Neural cell (in vitro differentiated cells): ENCODE measurements at regions not wholly inside any gene's neighbourhood (a gene's known extent, or its start where the extent isn't known, plus 50 kb on each side); places are given as distances from the start of the nearest gene placed in this dataset.

ENCODE experiments used
- CTCF ChIP-seq: fragments of 450-650 bp; IDR thresholded peaks from 2 replicates; pipeline ENCODE4 v1.5.1; 2014; ENCODE audit warnings: antibody characterized with exemption, mild to moderate bottlenecking, moderate library complexity; ENCODE audit not compliant: poor library complexity, severe bottlenecking
- EP300 ChIP-seq: fragments of 450-650 bp; conservative IDR thresholded peaks from 2 replicates; pipeline ENCODE4 v1.6.1; 2014; ENCODE audit warnings: antibody characterized with exemption, mild to moderate bottlenecking, moderate library complexity; ENCODE audit not compliant: poor library complexity, severe bottlenecking
- EZH2 ChIP-seq: fragments of 200-600, 300-800 bp; shearing (Covaris generic), sonication (generic); IDR thresholded peaks from 2 replicates; pipeline ENCODE4 v1.6.1; 2014; ENCODE audit warnings: antibody characterized with exemption, low read length, borderline replicate concordance, mild to moderate bottlenecking; ENCODE audit not compliant: insufficient read depth, poor library complexity, severe bottlenecking
- MXI1 ChIP-seq: fragments of 450-650 bp; conservative IDR thresholded peaks from 2 replicates; pipeline ENCODE4 v1.6.1; 2014; ENCODE audit warnings: antibody characterized with exemption, mild to moderate bottlenecking; ENCODE audit not compliant: poor library complexity, severe bottlenecking
- POLR2AphosphoS5 ChIP-seq: IDR thresholded peaks from 2 replicates; pipeline ENCODE4 v1.6.1; 2012

DNA sequence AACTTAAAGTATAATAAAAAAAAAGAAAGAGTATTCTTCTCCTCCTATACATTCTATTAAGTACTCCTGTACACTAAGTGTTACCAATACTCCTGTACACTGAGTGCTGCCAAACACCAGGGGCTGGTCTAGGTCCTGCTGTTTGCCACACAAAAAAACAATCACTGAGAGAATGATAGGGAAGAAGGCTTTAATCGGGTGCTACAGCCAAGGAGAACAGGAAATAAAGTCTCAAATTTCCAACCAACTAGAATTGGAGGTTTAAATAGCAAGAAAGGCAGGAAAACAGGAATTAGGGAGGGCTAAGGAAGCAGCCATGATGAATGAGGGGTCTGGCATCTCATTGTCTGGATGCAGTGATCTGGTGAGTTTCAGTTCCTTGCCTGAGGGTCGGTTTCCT lies 239.8 kb downstream of the ZNF674 start:
- TF ChIP-seq EP300, result no peak
- no peak for TF ChIP-seq CTCF
- no peak for TF ChIP-seq EZH2
- TF ChIP-seq POLR2AphosphoS5, result no peak
- no peak for TF ChIP-seq MXI1
